ENCODE measurements at regions not wholly inside any gene's neighbourhood (a gene's known extent, or its start where the extent isn't known, plus 50 kb on each side); places are given as distances from the start of the nearest gene placed in this dataset.

DNA sequence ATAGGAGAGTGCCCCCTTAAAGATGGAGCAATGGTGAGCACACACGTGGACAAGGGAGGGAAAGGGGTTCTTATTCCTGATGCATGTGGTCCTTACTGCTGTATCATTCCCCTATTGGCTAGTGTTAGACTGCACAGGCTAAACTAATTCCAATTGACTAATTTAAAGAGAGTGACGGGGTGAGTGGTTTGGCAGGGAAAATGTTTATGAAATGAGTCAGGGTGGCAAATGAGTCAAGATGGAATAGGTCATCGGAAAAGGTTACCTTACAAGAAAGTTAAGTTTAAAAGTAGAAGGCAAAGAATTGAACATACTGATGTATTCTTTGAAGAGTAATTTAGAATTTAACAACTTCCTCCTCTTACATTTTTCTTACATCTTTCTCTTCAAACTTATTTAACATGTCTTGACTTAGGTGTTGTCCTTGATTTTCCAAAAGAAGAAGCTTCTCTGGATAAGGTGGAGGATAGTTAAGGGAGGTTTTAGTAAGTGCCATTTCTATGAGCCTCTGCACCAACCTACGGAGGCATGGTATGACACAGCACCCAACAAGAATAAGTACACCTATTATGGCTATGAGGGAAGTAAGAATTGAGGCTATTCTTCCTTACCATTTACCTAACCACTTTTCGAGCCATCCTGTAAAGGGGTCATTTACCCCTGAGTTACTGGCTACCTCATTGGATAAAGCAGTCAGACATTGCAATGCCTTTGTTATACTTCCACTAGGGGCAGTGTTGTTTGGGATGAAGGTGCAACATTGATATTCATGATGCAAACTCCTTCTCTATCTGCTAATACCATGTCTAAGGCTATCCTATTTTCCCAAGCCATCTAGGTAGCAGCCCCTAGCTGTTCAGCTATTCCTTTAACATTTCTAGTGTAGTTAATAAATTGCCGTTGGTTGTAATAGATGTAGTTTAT is 1345.8 kb upstream of the LRRTM1 start:
- Histone ChIP-seq H3K27ac (ENCODE audit: low read depth, low read length) (no peak overlapping the region), H3K36me3 (ENCODE audit: low read length) (no peaks in the 10 kb centered on the region), H3K9me3 (ENCODE audit: insufficient read depth, low read length) (no peaks in the 10 kb centered on the region), H3K4me3 (ENCODE audit: insufficient read depth, low read length, poor library complexity, severe bottlenecking) (no peak overlapping the region), H3K4me2 (ENCODE audit: low read depth, low read length, poor library complexity, severe bottlenecking) (no peak overlapping the region), H3K9ac (ENCODE audit: low read length) (no peak overlapping the region), H3K79me2 (ENCODE audit: insufficient read depth, low read length) (no peaks in the 10 kb centered on the region), H3K9me2 (replicated peaks; ENCODE audit: insufficient read depth, low read length) (no peaks in the 10 kb centered on the region), H3F3A (ENCODE audit: insufficient read depth) (no peaks in the 10 kb centered on the region), H2AFZ (ENCODE audit: low read depth, low read length, severe bottlenecking) (no peak overlapping the region), H3K27me3 (ENCODE audit: low read length) (no peaks in the 10 kb centered on the region), H4K20me1 (ENCODE audit: low read depth, low read length) (no peaks in the 10 kb centered on the region)
- TF ChIP-seq, protein P1, sequence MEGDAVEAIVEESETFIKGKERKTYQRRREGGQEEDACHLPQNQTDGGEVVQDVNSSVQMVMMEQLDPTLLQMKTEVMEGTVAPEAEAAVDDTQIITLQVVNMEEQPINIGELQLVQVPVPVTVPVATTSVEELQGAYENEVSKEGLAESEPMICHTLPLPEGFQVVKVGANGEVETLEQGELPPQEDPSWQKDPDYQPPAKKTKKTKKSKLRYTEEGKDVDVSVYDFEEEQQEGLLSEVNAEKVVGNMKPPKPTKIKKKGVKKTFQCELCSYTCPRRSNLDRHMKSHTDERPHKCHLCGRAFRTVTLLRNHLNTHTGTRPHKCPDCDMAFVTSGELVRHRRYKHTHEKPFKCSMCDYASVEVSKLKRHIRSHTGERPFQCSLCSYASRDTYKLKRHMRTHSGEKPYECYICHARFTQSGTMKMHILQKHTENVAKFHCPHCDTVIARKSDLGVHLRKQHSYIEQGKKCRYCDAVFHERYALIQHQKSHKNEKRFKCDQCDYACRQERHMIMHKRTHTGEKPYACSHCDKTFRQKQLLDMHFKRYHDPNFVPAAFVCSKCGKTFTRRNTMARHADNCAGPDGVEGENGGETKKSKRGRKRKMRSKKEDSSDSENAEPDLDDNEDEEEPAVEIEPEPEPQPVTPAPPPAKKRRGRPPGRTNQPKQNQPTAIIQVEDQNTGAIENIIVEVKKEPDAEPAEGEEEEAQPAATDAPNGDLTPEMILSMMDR (IDR thresholded peaks at IDR 0.05; ENCODE audit: insufficient read depth, low read length, poor library complexity, severe bottlenecking) = no peak

DNA sequence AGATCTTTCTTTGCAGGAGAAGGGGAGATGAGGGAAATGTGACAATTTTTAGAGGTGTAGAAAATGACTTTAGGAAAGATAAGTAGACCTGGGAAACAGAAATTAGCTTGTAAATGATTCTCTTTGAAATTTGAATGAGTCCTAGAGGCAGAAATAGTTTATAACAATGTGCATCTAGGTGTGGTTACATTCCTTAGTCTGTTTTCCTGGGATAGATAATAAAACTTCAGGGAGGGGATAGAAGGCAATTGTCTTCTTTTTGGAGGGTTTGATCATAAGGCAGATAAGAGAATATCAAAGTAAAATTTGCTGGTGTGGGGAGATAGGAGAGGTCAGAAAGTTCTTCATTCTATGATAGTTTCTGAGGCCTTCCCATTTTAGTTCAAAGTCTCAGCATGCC is 1344.3 kb upstream of the LRRTM1 start:
- no peaks in the 10 kb centered on the region for H3K79me2 ChIP-seq (ENCODE audit: insufficient read depth, low read length)
- H3K4me3 ChIP-seq (ENCODE audit: insufficient read depth, low read length, poor library complexity, severe bottlenecking) = no peak overlapping the region
- H3F3A ChIP-seq (ENCODE audit: insufficient read depth) = no peaks in the 10 kb centered on the region
- no peak overlapping the region for H3K27ac ChIP-seq (ENCODE audit: low read depth, low read length)
- no peaks in the 10 kb centered on the region for H3K27me3 ChIP-seq (ENCODE audit: low read length)
- H4K20me1 ChIP-seq (ENCODE audit: low read depth, low read length) = no peaks in the 10 kb centered on the region
- H3K4me2 ChIP-seq (ENCODE audit: low read depth, low read length, poor library complexity, severe bottlenecking) = no peak overlapping the region
- TF ChIP-seq EZH2phosphoT487 (conservative IDR thresholded peaks at IDR 0.05; ENCODE audit: low read length) = no peak
- TF ChIP-seq, protein P1 (IDR thresholded peaks at IDR 0.05; ENCODE audit: insufficient read depth, low read length, poor library complexity, severe bottlenecking) = no peak
- H3K9me3 ChIP-seq (ENCODE audit: insufficient read depth, low read length) = no peaks in the 10 kb centered on the region
- H3K9me2 ChIP-seq (replicated peaks; ENCODE audit: insufficient read depth, low read length) = no peaks in the 10 kb centered on the region
- H2AFZ ChIP-seq (ENCODE audit: low read depth, low read length, severe bottlenecking) = no peak overlapping the region
- H3K9ac ChIP-seq (ENCODE audit: low read length) = no peak overlapping the region
- H3K36me3 ChIP-seq (ENCODE audit: low read length) = no peaks in the 10 kb centered on the region

DNA sequence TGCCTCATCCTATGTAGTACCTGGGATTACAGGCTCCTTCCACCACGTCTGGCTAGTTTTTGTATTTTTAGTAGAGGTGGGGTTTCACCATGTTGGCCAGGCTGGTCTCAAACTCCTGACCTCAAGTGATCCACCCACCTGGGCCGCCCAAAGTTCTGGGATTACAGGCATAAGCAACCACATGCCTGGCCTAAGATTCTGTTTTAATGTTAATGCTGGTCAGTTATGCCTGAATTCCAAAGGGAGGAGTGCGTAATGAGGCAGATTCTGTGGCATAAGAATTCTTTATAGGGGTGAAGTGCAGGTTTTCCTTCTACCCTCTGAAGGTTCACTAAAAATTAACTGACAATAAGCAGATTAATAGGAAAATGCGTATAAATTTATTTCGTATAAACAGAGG is 1343.8 kb upstream of the LRRTM1 start:
- Histone ChIP-seq H3K79me2 (ENCODE audit: insufficient read depth, low read length) (no peaks in the 10 kb centered on the region), H4K20me1 (ENCODE audit: low read depth, low read length) (no peaks in the 10 kb centered on the region), H3K4me2 (ENCODE audit: low read depth, low read length, poor library complexity, severe bottlenecking) (no peak overlapping the region), H3F3A (ENCODE audit: insufficient read depth) (no peaks in the 10 kb centered on the region), H3K27me3 (ENCODE audit: low read length) (no peaks in the 10 kb centered on the region), H3K27ac (ENCODE audit: low read depth, low read length) (no peak overlapping the region), H3K4me3 (ENCODE audit: insufficient read depth, low read length, poor library complexity, severe bottlenecking) (no peak overlapping the region), H3K36me3 (ENCODE audit: low read length) (no peaks in the 10 kb centered on the region), H3K9me3 (ENCODE audit: insufficient read depth, low read length) (no peaks in the 10 kb centered on the region), H3K9ac (ENCODE audit: low read length) (no peak overlapping the region), H2AFZ (ENCODE audit: low read depth, low read length, severe bottlenecking) (no peak overlapping the region), H3K9me2 (replicated peaks; ENCODE audit: insufficient read depth, low read length) (no peaks in the 10 kb centered on the region)
- no peak for TF ChIP-seq EZH2phosphoT487 (conservative IDR thresholded peaks at IDR 0.05; ENCODE audit: low read length)
- TF ChIP-seq, protein P1 (IDR thresholded peaks at IDR 0.05; ENCODE audit: insufficient read depth, low read length, poor library complexity, severe bottlenecking) = no peak

All from SU-DHL-6 (cell line).